ENCODE measurements at regions not wholly inside any gene's neighbourhood (a gene's known extent, or its start where the extent isn't known, plus 50 kb on each side); places are given as distances from the start of the nearest gene placed in this dataset.

GRCh38 chr5:106974272-106974671 is 696.5 kb downstream of the EFNA5 start:
- TF ChIP-seq GATA2 (IDR thresholded peaks at IDR 0.05; ENCODE audit: low read depth, low read length) = no peak
- TF ChIP-seq GATA3 (IDR thresholded peaks at IDR 0.05; ENCODE audit: low read depth, low read length) = no peak
